HG03378 (cell line): ENCODE measurements at regions not wholly inside any gene's neighbourhood (a gene's known extent, or its start where the extent isn't known, plus 50 kb on each side); places are given as distances from the start of the nearest gene placed in this dataset.
"Not testable (repeated sequence)": the region's sequence is repeated elsewhere in the genome, so short reads cannot be mapped to it uniquely, and the experiment has no call there.

Source experiments
- ATAC-seq: cut with Tn5 transposase; IDR thresholded peaks from one replicate; pipeline ENCODE4 v1.9.1; 2021; ENCODE audit warnings: mild to moderate bottlenecking, moderate library complexity; ENCODE audit not compliant: unreplicated experiment

DNA sequence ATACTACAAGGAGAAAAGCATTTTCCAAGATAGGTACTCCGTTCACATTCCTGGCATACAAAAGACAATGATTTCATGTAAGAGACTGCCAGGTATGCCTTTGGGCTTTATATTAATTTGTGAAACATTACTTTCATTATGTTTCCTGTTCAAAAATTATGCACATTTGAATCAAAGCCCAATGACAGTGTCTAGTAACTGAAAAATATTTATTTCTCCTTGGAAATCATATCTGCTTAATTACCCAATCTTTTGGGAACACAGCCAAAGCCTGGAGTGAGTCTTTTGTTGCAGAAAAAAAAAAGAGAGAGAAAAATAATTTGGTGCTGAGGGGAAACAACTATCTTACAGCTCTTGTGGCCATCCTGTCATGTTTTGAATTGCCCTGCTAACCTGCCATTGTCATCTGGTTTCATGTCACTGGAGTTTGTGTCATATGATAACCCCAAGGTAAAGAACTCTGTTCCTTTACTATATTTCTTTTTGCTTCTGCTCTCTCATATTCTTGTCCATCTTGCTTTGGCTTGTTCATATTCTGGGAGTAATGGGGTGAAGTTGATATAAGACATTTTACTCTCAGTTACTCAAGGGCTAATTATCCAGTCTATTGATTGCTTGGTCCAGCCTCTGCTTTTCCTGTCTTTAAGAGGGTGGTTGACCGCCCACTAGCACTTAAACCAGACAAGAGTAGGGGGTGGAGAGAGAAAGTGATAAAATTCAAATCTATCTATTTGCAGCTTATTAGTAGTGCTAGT, 238.3 kb upstream of the NUDT12 start:
- no peak for ATAC-seq

- no peak for ATAC-seq
Observed at GRCh38 chr5:103793595-103794182, 231.1 kb upstream of the NUDT12 start.

DNA sequence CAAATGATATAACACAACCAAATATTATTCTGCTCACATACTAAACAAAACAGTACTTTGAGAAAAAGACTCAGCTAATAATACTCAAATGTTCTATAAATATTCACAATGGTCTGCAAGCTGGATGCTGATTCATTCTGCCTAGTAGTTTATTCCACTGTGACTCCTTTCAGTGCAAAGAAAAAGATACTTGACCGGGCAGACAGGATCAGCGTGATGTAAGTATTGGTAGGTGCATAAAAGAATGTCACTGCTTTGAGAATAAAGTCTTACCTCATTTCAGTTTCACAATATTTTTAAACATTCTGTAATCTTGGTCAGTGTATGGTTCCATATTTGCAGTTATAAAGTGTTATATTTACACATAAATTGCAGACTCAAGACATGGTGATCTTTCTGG, 223.0 kb upstream of the NUDT12 start:
- ATAC-seq, result no peak

GRCh38 chr5:103783669-103784068, 221.1 kb upstream of the NUDT12 start:
- ATAC-seq, result no peak

DNA sequence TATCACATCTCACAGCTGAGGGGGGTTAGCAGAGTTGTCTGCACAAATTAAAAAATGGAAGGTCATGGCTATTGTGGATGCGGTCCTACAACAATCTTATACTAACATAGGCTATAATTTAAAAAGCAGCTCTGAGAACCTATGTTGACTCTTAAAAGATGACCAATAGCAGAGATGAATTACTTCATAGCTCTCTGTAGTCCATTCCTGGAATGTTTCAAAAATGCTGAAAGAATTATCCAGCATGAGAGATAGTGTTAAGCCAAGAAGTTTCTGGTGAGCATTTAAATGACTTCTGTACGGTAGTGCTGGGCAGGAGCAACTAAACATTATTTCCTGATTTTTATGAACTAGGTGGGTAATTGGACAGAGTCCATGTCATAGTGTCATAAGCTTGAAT, 218.2 kb upstream of the NUDT12 start:
- no peak for ATAC-seq

- ATAC-seq, result no peak
Observed at GRCh38 chr5:103774721-103775120, 212.1 kb upstream of the NUDT12 start.

- no peak for ATAC-seq
Observed at GRCh38 chr5:103772248-103772647, 209.7 kb upstream of the NUDT12 start.

DNA sequence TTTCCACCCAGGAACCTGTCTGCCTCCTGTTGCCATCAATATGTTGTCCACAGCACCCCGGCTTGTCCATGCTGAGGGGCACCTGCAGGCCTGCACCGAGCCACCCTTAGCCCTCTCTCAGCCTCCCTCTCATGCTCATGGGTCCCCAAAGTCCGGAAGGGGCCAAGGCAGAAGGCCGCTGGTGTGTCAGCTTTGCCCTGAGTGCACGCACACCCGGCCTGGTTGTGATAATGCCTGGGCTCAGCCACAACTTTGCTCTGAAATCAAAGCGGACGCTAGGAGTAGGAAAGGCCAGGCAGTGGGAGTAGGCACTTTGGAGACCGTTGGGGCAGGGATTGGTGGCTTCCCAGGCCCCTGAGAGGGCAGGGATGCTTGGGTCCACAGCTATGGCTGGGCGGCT, 201.8 kb upstream of the NUDT12 start:
- no peak for ATAC-seq

GRCh38 chr5:103758996-103759395, 196.4 kb upstream of the NUDT12 start:
- no peak for ATAC-seq

GRCh38 chr5:103755974-103756373, 193.4 kb upstream of the NUDT12 start:
- ATAC-seq, result no peak

- no peak for ATAC-seq
Observed at GRCh38 chr5:103745353-103746065, 182.9 kb upstream of the NUDT12 start.

DNA sequence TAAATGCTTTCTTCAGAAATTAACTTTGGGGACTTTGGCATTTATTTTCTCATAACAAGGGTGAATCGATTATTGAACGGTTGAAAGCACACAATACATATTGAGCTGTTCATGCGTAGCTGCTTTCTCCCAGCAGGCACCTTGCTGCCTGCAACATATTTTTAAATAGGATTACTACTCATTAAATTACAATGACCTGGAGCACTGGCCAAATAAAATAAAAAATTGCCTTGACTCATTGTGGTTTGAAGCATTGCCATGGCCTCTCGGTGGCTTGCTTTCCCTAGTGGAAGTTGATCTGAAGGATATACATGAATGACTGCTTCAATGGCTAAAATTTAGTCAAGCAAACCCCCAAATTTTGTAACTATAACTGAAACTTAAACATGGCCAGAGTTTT, 181.6 kb upstream of the NUDT12 start:
- ATAC-seq, result no peak

DNA sequence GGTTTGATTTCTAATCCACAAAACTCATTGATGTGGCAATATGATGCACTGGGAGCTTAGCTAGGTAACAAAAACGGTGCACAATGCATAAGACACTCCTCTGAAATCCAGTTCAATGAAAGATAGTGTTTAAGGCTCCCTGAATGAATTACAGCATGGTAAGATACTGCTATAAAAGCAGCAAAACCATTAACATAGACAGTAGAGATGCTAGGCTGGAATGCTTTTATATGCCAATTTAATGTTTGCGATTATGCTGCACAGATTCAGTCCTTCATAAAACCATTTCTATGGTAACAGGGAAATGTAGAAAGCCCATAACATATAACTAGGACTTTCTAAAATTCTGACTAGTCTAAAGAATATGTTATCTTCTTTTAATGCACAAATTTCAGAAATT, 180.8 kb upstream of the NUDT12 start:
- no peak for ATAC-seq

DNA sequence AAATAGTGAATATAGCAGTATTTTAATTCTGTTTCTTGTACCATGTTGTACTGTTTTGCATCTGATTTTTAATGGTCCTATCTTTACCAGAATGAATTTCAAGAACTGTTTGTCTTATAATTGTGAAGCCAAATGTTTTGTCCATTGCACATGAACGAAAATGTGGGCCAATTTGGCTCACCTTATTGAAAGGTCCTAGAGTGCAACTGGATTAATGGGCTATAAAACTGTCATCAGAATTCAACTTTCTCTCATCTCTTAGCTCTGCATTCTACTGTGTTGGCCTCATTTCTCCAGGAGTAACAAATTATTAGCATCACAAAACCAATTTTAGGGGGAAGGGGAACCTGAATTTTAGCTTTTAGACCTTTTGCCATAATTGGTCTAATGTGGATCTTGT, 179.4 kb upstream of the NUDT12 start:
- ATAC-seq, result no peak

DNA sequence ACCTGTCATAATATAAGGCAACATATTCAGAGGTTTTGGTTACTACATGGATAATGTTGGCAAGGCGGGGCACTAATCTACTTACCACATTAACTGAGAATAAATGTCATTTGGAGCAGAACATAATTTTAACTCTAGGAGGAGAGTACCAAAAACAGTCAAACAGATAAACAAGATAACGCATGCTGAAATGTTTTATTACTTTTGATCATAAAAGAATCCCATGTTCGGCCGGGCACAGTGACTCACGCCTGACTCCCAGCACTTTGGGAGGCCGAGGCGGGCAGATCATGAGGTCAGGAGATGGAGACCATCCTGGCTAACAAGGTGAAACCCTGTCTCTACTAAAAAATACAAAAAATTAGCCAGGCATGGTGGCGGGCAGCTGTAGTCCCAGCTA, 173.8 kb upstream of the NUDT12 start:
- ATAC-seq, result not testable (repeated sequence)

DNA sequence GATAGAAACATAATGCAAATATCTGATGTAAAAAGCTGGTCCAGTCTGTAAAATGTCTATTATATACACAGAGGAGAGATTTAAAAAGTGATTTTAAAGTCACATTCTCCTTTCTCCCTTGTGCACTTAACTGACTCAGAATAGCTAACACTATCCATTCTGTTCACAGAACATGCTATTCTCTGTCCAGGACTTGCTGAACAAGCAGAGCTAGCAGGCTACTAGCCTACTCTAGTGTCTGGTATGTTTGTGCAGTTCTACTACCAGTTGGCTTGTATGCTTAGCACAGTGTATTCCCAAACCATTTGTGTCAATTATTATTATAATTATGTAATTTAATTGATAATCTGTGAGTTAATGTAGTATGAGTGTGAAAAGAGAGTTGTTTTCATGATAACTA, 161.7 kb upstream of the NUDT12 start:
- ATAC-seq, result no peak

DNA sequence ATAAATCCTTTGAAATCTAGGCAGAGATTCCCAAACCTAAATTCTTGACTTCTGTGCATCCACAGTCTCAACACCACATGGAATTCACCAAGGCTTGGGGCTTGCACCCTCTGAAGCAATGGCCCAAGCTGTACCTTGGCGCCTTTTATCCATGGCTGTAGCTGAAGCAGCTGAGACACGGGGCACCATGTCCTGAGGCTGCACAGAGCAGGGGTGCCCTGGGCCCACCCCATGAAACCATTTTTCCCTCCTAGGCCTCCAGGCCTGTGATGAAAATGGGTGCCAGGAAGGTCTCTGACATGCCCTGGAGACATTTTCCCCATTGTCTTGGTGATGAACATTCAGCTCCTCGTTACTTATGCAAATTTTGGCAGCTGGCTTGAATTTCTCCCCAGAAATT, 158.6 kb upstream of the NUDT12 start:
- no peak for ATAC-seq

GRCh38 chr5:103718108-103718507, 155.5 kb upstream of the NUDT12 start:
- ATAC-seq, result no peak

DNA sequence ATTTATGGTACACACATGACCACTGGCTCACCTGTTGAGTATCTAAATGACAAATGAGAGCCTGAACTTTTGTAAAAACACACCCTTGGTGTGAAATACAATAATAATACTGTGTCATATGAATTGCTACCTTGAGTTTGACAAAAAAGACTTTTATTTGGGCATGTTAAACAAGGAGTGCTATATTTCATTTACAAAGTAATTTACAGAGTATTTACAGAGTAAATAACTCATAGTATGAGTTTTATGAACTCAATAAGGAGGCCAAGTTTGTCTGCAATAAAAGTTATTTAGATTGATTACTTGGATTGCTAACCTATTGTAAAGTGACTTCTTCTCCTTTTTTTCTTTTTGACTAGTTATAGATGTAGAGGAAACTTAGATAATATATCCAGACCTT, 146.0 kb upstream of the NUDT12 start:
- ATAC-seq, result no peak

GRCh38 chr5:103706939-103707682, 144.5 kb upstream of the NUDT12 start:
- ATAC-seq, result no peak

DNA sequence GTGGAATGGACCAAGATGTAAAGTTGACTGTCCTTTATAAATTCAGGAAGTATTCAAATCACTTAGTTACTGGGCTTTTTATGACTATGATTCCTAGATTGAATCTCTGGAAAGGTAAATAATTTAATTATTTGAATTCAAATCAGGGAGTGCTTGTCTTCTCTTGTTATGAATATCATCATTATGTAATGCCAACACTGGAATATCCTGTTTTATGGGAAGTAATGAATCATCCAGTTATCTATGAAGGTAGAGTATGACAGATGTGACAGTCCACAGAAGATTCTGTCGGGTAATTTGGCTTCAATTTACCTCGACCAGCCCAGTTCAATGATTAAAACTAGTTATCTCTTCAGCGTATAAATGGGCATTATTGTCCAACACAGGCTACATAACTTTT, 141.0 kb upstream of the NUDT12 start:
- ATAC-seq, result no peak

- no peak for ATAC-seq
Observed at GRCh38 chr5:103693517-103693916, 130.9 kb upstream of the NUDT12 start.
